GM12875 (cell line): ENCODE measurements at regions not wholly inside any gene's neighbourhood (a gene's known extent, or its start where the extent isn't known, plus 50 kb on each side); places are given as distances from the start of the nearest gene placed in this dataset.
"Not testable (repeated sequence)": the region's sequence is repeated elsewhere in the genome, so short reads cannot be mapped to it uniquely, and the experiment has no call there.

ENCODE experiments used
- H3K4me3 ChIP-seq: one replicate; pipeline ENCODE4 v1.5.1; 2011; ENCODE audit warnings: low read depth, low read length, control low read depth
- TF ChIP-seq, protein P1 (sequence below): IDR thresholded peaks from 2 replicates; pipeline ENCODE4 v1.5.1; 2011; ENCODE audit warnings: low read depth, mild to moderate bottlenecking, control low read depth, inconsistent platforms, low read length, moderate library complexity, borderline replicate concordance; ENCODE audit not compliant: insufficient read depth

DNA sequence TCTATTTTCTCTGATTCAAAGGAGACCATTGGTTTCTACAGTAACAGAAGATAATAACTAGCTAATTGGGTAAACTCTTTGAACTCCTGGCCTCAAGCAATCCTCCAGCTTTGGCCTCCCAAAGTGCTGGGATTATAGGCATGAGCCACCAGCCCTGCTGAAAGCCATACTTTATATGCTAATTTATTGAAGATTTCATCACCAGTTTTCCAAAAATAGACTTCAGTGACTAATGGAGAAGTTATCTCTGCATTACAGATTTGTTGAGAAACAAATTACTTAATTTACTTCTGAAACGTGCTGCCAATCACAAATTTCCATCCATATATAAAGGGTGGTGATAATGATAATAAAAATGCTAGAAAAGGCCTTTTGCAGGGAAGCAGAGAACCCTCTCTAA, 1758.1 kb upstream of the SEL1L start:
- TF ChIP-seq, protein P1, sequence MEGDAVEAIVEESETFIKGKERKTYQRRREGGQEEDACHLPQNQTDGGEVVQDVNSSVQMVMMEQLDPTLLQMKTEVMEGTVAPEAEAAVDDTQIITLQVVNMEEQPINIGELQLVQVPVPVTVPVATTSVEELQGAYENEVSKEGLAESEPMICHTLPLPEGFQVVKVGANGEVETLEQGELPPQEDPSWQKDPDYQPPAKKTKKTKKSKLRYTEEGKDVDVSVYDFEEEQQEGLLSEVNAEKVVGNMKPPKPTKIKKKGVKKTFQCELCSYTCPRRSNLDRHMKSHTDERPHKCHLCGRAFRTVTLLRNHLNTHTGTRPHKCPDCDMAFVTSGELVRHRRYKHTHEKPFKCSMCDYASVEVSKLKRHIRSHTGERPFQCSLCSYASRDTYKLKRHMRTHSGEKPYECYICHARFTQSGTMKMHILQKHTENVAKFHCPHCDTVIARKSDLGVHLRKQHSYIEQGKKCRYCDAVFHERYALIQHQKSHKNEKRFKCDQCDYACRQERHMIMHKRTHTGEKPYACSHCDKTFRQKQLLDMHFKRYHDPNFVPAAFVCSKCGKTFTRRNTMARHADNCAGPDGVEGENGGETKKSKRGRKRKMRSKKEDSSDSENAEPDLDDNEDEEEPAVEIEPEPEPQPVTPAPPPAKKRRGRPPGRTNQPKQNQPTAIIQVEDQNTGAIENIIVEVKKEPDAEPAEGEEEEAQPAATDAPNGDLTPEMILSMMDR, result no peak
- H3K4me3 ChIP-seq, result no peak overlapping the region

DNA sequence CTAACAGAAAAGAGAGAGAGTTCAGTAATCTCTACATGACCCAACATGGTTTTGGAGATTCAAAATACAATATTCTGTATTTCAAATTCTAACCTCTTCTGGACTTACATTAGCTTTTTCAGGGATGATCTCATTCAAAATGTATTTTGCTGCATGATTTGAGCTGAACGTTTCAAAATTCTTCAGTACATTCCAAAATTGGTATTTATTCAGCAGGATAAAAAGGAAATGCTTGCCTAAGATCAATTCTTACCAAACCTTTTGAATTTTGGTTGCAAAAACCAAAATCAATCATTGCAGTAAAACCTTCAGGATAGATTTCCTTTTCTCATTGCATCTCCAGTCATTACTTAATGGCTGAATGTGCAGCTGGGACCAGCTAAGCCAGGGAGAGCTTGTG, 1761.3 kb upstream of the SEL1L start:
- TF ChIP-seq, protein P1, result no peak
- no peak overlapping the region for H3K4me3 ChIP-seq

DNA sequence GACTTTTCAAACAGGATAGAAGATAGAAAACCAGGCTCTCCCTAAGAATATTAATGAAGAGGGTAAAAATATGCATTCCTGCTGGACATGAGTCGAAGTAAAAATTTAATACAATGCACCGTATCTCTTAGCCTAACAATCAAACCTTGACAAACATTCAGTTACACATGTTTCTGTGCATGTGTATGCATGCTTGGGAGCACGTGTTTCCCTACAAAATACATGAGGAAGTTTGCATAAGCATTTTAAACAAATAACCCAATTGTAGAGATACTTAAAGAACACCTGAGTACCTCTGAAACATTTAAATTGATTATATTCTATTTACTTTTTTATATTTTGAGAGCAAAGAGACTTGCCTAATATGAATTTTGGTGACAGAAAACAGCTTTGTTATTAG, 1763.7 kb upstream of the SEL1L start:
- TF ChIP-seq, protein P1, result no peak

DNA sequence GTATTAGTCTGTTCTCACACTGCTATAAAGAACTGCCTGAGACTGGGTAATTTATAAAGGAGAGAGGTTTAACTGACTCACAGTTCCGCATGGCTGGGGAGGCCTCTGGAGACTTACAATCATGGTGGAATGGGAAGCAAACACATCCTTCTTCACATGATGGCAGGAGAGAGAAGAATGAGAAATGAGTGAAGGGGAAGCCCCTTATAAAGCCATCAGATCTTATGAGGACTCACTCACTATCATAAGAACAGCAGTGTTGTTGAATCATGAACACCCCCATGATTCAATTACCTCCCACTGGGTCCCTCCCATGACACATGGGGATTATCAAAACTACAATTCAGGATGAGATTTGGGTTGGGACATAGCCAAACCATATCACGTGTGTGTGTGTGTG, 1764.4 kb upstream of the SEL1L start:
- H3K4me3 ChIP-seq, result not testable (repeated sequence)

More for the DNA sequence above, 1763.7 kb upstream of the SEL1L start:
- no peak overlapping the region for H3K4me3 ChIP-seq

DNA sequence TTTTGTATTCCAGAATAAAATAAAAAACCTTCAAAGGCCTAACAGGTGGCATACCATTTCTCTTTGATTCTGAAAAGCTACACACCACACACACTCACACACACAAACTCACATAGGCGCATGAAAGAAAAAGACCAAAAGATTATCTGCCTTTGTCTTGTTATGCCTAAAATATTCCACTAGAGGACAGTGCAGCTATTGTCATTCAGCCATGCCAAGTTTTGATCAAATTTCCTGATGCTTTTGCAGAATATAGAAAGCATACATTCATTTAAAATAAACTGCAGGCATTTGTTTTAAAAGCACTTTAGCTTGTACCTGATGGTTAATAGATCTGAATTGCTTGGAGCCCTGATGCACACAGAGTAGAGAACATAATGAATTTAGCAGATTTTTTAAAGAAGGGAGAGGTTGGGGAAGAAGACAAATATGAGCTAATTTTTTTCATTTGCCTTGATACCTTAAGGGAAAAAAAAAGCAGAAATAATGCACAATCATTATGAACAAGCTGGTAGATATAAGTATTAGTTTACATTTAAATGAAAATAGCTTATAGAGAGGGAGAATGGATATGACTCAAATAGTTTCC, 1766.9 kb upstream of the SEL1L start:
- TF ChIP-seq, protein P1, result peak; percentile 68
- no peak overlapping the region for H3K4me3 ChIP-seq

DNA sequence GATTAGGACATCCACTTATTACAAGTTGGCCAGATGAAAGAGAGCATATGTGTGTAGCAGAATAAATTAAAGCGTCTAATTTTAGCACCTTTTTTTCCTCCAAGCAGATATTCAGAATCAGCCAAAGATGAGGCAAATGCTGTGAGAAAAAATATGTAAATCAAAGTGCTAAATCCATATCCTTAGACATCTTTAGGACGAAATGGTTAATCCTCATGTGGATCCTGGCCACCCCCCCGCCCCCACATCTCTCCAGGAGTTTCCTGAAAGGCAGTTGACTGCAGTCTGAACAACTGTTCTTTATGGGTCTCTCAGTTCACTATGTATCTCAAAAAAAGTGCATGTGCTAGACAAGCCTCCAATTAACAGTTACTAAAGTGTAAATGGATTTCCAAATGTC, 1768.1 kb upstream of the SEL1L start:
- no peak overlapping the region for H3K4me3 ChIP-seq
- TF ChIP-seq, protein P1, result no peak

DNA sequence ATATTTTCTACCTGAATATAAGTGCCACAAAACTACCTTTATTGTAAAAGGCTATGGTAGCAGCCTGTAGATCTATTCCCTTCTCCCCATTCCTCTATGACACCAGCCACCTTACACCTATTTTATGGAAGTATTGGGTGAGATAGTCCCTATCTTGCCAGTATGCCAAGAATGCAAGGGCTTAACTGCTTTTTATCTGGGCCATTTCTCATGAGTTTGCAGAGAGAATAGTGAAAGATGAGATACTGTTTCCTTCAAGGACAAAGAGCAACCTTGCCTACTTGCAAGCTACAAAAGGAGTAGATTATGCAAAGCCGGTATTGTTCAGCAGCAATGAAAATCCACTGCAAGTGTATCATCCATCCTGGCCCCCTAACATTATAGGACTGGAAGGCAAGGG, 1775.6 kb upstream of the SEL1L start:
- H3K4me3 ChIP-seq, result no peak overlapping the region
- TF ChIP-seq, protein P1, result no peak

DNA sequence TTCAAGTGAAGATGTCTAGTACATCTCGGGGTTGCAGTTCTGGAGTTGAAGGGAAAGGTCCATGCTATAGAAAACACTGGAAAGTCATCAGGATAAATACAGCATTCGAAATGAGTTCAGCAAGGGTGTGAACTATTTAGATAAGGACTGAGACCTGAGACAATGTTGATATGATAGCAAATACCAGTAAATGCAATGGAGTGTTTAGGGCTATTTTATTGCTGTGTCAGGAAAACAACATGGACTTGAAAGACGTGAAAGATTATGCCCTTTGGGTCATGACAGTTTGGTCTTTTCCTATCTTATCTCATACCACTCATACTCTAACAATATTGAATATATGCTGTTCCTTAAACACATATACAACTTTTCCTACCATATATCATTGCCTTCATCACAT, 1776.2 kb upstream of the SEL1L start:
- TF ChIP-seq, protein P1, result no peak
- H3K4me3 ChIP-seq, result no peak overlapping the region
